IMR-90 (cell line): ENCODE measurements at regions not wholly inside any gene's neighbourhood (a gene's known extent, or its start where the extent isn't known, plus 50 kb on each side); places are given as distances from the start of the nearest gene placed in this dataset.

Source experiments
- CTCF ChIP-seq: conservative IDR thresholded peaks from 2 replicates; pipeline ENCODE4 v1.5.1; 2012; ENCODE audit warnings: mild to moderate bottlenecking, low read depth, low read length, improper control_type of control experiment
- MAFK ChIP-seq: IDR thresholded peaks from 2 replicates; pipeline ENCODE4 v1.6.1; 2012; ENCODE audit warnings: low read depth, low read length, improper control_type of control experiment
- SMC3 ChIP-seq: fragments of 150-350 bp; IDR thresholded peaks from 2 replicates; pipeline ENCODE4 v1.6.1; 2016; ENCODE audit warnings: low read depth, mild to moderate bottlenecking, antibody characterized with exemption, low read length, moderate library complexity

- no peak for TF ChIP-seq CTCF
- no peak for TF ChIP-seq SMC3
- no peak for TF ChIP-seq MAFK
Measured at GRCh38 chr1:208835097-208835463, 590.9 kb upstream of the PLXNA2 start.
